HepG2 (cell line): ENCODE measurements at regions not wholly inside any gene's neighbourhood (a gene's known extent, or its start where the extent isn't known, plus 50 kb on each side); places are given as distances from the start of the nearest gene placed in this dataset.

Experiments used
- ATAC-seq: fragments of 200-7000 bp; cut with Tn5 transposase; 3 replicates; pipeline ENCODE4 v1.9.1; 2020; ENCODE audit warnings: mild to moderate bottlenecking, moderate library complexity
- BruUV-seq: library from RNA; stranded (reverse); fragments of 400-500 nt; replicated peaks from 2 replicates; lab custom pipeline; 2021; lab: Mats Ljungman, UMichigan
- CTCF ChIA-PET: fragments of 300-600 bp; formaldehyde crosslinking; extraction: SDS; loops from one replicate; lab custom pipeline; 2021; ENCODE audit warnings: low total read pairs, inconsistent platforms, low intra/inter-chr PET ratio; lab: Yijun Ruan, JAX
- POLR2A ChIA-PET: fragments of 350-600 bp; sonication (Branson Sonifier 250); formaldehyde crosslinking; loops from one replicate; lab custom pipeline; 2020; ENCODE audit warnings: antibody characterized with exemption, inconsistent platforms; lab: Yijun Ruan, JAX
- DNase-seq: peaks from one replicate; pipeline ENCODE4 v3.0.0-alpha.2; 2015; ENCODE audit warnings: low spot score
- FAIRE-seq: peaks from 3 replicates; lab custom pipeline; 2011; peaks lifted over from hg19 to GRCh38; lab: Jason Lieb, UNC
- H2AFZ ChIP-seq: one replicate; pipeline ENCODE4 v1.6.1; 2011; ENCODE audit warnings: low read length, inconsistent platforms
- H3K27ac ChIP-seq: fragments of 300-600 bp; 3 replicates; pipeline ENCODE4 v1.8.0; 2011; ENCODE audit warnings: mixed run types, mild to moderate bottlenecking, mixed read lengths, low read length, inconsistent platforms; ENCODE audit not compliant: insufficient read depth; ENCODE audit errors: extremely low read length
- H3K27me3 ChIP-seq, 2 experiments: fragments of 200-600 bp in 1 of 2; 2 replicates in 1 of 2; 3 replicates in 1 of 2; pipeline versions ENCODE4 v1.6.0 to v1.8.0; 2011; ENCODE audit warnings: low read length in 2 of 2, mild to moderate bottlenecking in 2 of 2, moderate library complexity in 2 of 2, inconsistent platforms in 1 of 2; ENCODE audit not compliant: insufficient read depth in 2 of 2, control insufficient read depth in 1 of 2
- H3K36me3 ChIP-seq, 2 experiments: fragments of 200-600 bp in 1 of 2; replicated peaks in 1 of 2; 2 replicates in 1 of 2; 3 replicates in 1 of 2; pipeline versions ENCODE4 v1.5.1 to v1.8.0; 2011; ENCODE audit warnings: low read length in 2 of 2, inconsistent platforms in 1 of 2; ENCODE audit not compliant: insufficient read depth in 2 of 2, control insufficient read depth in 1 of 2
- H3K4me1 ChIP-seq: 2 replicates; pipeline ENCODE4 v1.5.1; 2012; ENCODE audit warnings: low read length, inconsistent platforms; ENCODE audit not compliant: insufficient read depth
- H3K4me2 ChIP-seq: 2 replicates; pipeline ENCODE4 v1.6.0; 2011; ENCODE audit warnings: low read depth, low read length, inconsistent platforms
- H3K4me3 ChIP-seq, 3 experiments: fragments of 200-600 bp in 1 of 3; sonication (generic), shearing (Covaris generic) in 1 of 3; replicated peaks in 1 of 3; 2 replicates each; pipeline ENCODE4 v1.5.1; 2011 to 2016; ENCODE audit warnings: low read length in 3 of 3, inconsistent platforms in 2 of 3, low read depth in 2 of 3, mild to moderate bottlenecking in 2 of 3, control low read depth in 1 of 3, mixed read lengths in 1 of 3; ENCODE audit not compliant: insufficient read depth in 1 of 3
- H3K79me2 ChIP-seq: one replicate; pipeline ENCODE4 v1.6.1; 2011; ENCODE audit warnings: low read length, inconsistent platforms; ENCODE audit not compliant: insufficient read depth
- H3K9ac ChIP-seq: 2 replicates; pipeline ENCODE4 v1.6.0; 2011; ENCODE audit warnings: mild to moderate bottlenecking, low read depth, low read length, inconsistent platforms; ENCODE audit not compliant: insufficient read depth
- H3K9me3 ChIP-seq: 2 replicates; pipeline ENCODE4 v1.5.1; 2012; ENCODE audit warnings: mild to moderate bottlenecking, low read length
- H4K20me1 ChIP-seq: 2 replicates; pipeline ENCODE4 v1.6.0; 2011; ENCODE audit warnings: inconsistent platforms, mild to moderate bottlenecking, low read length, moderate library complexity; ENCODE audit not compliant: insufficient read depth
- TFDP1 ChIP-seq: IDR thresholded peaks from 2 replicates; pipeline ENCODE4 v1.6.1; 2016; ENCODE audit warnings: missing compliant biosample characterization, missing genetic modification reagents, borderline replicate concordance
- YEATS4 ChIP-seq: sonication (generic); formaldehyde crosslinking; IDR thresholded peaks from 2 replicates; pipeline ENCODE4 v1.4.0; 2020; ENCODE audit warnings: missing genetic modification reagents, borderline replicate concordance
- ZNF335 ChIP-seq: sonication (generic); formaldehyde crosslinking; IDR thresholded peaks from 2 replicates; pipeline ENCODE4 v1.4.0; 2020; ENCODE audit warnings: missing genetic modification reagents
- ZNF609 ChIP-seq: sonication (generic); formaldehyde crosslinking; IDR thresholded peaks from 2 replicates; pipeline ENCODE4 v1.4.0; 2020; ENCODE audit warnings: mild to moderate bottlenecking, missing genetic modification reagents, borderline replicate concordance
- ZNF770 ChIP-seq: sonication (generic); formaldehyde crosslinking; IDR thresholded peaks from 2 replicates; pipeline ENCODE4 v1.5.0; 2020; ENCODE audit warnings: mild to moderate bottlenecking, missing genetic modification reagents
- WGBS: methylation state at CpG from one replicate; pipeline ENCODE4 v1.1.6; 2017; ENCODE audit warnings: low lambda C conversion rate; 5-methylcytosine and 5-hydroxymethylcytosine counted together
- in situ Hi-C: cut with HindIII; loops from 2 replicates; pipeline ENCODE4 v1.10.0; 2017; ENCODE audit warnings: low pct_unique_long_range_greater_than_20kb; ENCODE audit not compliant: extremely low pct_ligation_motif_present
- intact Hi-C: fragments of 100-400 bp; cut with micrococcal nuclease; formaldehyde crosslinking; loops from one replicate; pipeline ENCODE4 v1.10.0; 2022; ENCODE audit not compliant: unreplicated experiment

GRCh38 chr4:129676934-129677333 is 581.0 kb downstream of the C4orf33 start:
- in situ Hi-C loops (no loop called here), intact Hi-C loops (no loop called here)
- peaks cover 11% of the 10 kb centered on the region; the same call in 1 of the 2 replicates for H3K9me3 ChIP-seq
- H3K36me3 ChIP-seq = no peaks in the 10 kb centered on the region
- ChIA-PET CTCF (no interaction called here), POLR2A (no interaction called here)
- H2AFZ ChIP-seq = no peak overlapping the region
- TF ChIP-seq TFDP1 (CRISPR knock-in tag) (no peak), ZNF609 (CRISPR knock-in tag) (no peak), ZNF335 (CRISPR knock-in tag) (no peak), YEATS4 (CRISPR knock-in tag) (no peak), ZNF770 (CRISPR knock-in tag) (no peak)
- no peaks in the 10 kb centered on the region for H3K27me3 ChIP-seq
- H3K4me3 ChIP-seq = no peak overlapping the region
- no peaks in the 10 kb centered on the region for H3K79me2 ChIP-seq
- WGBS = 36% methylated on average over 3 of the region's 4 CpGs
- H3K27ac ChIP-seq = no peak overlapping the region
- no peak overlapping the region for H3K9ac ChIP-seq
- no peak for ATAC-seq
- H4K20me1 ChIP-seq = no peaks in the 10 kb centered on the region
- FAIRE-seq = no peak
- no peak overlapping the region for H3K4me2 ChIP-seq
- H3K4me1 ChIP-seq = no peaks in the 10 kb centered on the region
- BruUV-seq = no TSS peak
- DNase-seq = no peak
